ENCODE measurements at regions not wholly inside any gene's neighbourhood (a gene's known extent, or its start where the extent isn't known, plus 50 kb on each side); places are given as distances from the start of the nearest gene placed in this dataset.
A peak's percentile ranks its signal among the peaks of the same experiment; 100 is the strongest.

DNA sequence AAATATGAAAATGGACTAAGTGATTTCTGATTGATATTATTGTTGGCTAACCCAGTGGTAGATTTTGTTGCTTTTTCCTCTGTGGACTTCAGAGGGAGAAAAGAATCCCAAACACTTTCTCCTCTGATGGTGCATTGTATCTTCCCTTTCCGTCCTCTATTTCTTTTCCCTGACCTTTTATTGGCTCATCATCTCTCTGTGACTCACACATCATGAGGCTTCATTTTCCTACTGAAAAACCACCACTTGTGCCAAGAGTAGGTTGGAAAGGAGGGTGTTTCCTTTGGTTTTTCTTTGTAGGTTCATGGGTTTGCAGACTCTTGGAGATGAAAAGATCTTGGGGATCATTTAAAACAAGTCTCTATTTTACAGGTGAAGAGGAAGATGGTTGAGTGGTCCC, 311.7 kb upstream of the JAG1 start:
- no peak overlapping the region for H4K91ac ChIP-seq (ENCODE audit: low read length)
- no peak overlapping the region for H3K4ac ChIP-seq (ENCODE audit: low read depth in 1 of 2, low read length in 2 of 2)
- no peaks in the 10 kb centered on the region for H3K9me3 ChIP-seq (ENCODE audit: control insufficient read depth, low read length)
- no peak overlapping the region for H2BK12ac ChIP-seq (ENCODE audit: low read length in 2 of 2)
- no peak overlapping the region for H2BK5ac ChIP-seq (ENCODE audit: low read depth, low read length, poor library complexity, severe bottlenecking)
- H3K14ac ChIP-seq (ENCODE audit: low read length in 2 of 2) = no peak overlapping the region
- peak overlapping the region; percentile 63 for H2AK5ac ChIP-seq (ENCODE audit: low read length, severe bottlenecking)
- H3K4me1 ChIP-seq (ENCODE audit: control insufficient read depth, insufficient read depth, low read depth, low read length) = peaks cover 2% of the 10 kb centered on the region
- no CpG with 5 or more reads among the region's 1 CpG for WGBS
- no peaks in the 10 kb centered on the region for H3K27me3 ChIP-seq (ENCODE audit: control insufficient read depth in 1 of 2, insufficient read depth in 1 of 2, low read length in 2 of 2)
- H3K4me3 ChIP-seq (ENCODE audit: insufficient read depth in 1 of 2, low read depth in 1 of 2, low read length in 2 of 2) = no peak overlapping the region
- H3K18ac ChIP-seq (ENCODE audit: low read depth in 1 of 2, low read length in 2 of 2) = no peak overlapping the region
- peak; percentile 64 for DNase-seq
- no peaks in the 10 kb centered on the region for H3K36me3 ChIP-seq (ENCODE audit: control insufficient read depth in 1 of 2, insufficient read depth in 2 of 2, low read depth in 1 of 2, low read length in 2 of 2)
- H2AFZ ChIP-seq (ENCODE audit: low read depth, low read length) = no peak overlapping the region
- no peak overlapping the region for H3K4me2 ChIP-seq (ENCODE audit: low read length, poor library complexity, severe bottlenecking)
- H3K23ac ChIP-seq (ENCODE audit: low read length in 2 of 2) = no peak overlapping the region
- H2BK120ac ChIP-seq (ENCODE audit: low read depth, low read length) = no peak overlapping the region
- no peaks in the 10 kb centered on the region for H3K79me1 ChIP-seq (replicated peaks; ENCODE audit: low read length, poor library complexity, severe bottlenecking)
- H2BK15ac ChIP-seq (ENCODE audit: low read depth, poor library complexity, severe bottlenecking) = no peak overlapping the region
- H4K8ac ChIP-seq (ENCODE audit: low read length) = no peak overlapping the region
- peak overlapping the region; percentile 52 for H3K9ac ChIP-seq (ENCODE audit: low read length)
- no peak overlapping the region for H3K27ac ChIP-seq (ENCODE audit: low read length, poor library complexity, severe bottlenecking)

DNA sequence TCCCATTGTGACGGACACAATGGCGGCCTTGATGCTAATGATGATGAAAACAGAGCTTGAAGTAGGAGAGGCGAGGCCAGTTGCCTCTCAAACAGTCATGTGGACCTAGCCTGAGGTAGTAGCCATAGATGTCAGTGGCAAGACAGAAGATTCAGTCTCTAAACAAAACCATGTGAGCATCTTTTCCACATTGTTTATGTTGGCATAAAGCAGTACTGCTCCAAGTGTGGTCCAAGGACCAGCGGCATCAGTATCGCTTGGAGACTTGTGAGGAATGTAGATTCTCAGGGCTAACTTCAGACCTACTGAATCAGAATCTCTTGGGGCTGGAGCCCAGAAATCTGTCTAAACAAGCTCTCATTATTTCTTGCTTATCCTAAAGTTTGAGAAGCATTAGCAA, 312.8 kb upstream of the JAG1 start:
- Histone ChIP-seq H3K4me1 (ENCODE audit: control insufficient read depth, insufficient read depth, low read depth, low read length) (peaks cover 2% of the 10 kb centered on the region), H3K23ac (ENCODE audit: low read length in 2 of 2) (no peak overlapping the region), H3K79me1 (replicated peaks; ENCODE audit: low read length, poor library complexity, severe bottlenecking) (no peaks in the 10 kb centered on the region), H3K9me3 (ENCODE audit: control insufficient read depth, low read length) (no peaks in the 10 kb centered on the region), H2AK5ac (ENCODE audit: low read length, severe bottlenecking) (no peak overlapping the region), H3K36me3 (ENCODE audit: control insufficient read depth in 1 of 2, insufficient read depth in 2 of 2, low read depth in 1 of 2, low read length in 2 of 2) (no peaks in the 10 kb centered on the region), H3K18ac (ENCODE audit: low read depth in 1 of 2, low read length in 2 of 2) (peak overlapping the region in 1 of 2 experiments; percentile 60), H3K14ac (ENCODE audit: low read length in 2 of 2) (peak overlapping the region in 1 of 2 experiments; percentile 12), H4K8ac (ENCODE audit: low read length) (no peak overlapping the region), H2AFZ (ENCODE audit: low read depth, low read length) (no peak overlapping the region), H3K9ac (ENCODE audit: low read length) (no peak overlapping the region), H2BK5ac (ENCODE audit: low read depth, low read length, poor library complexity, severe bottlenecking) (no peak overlapping the region), H3K4me2 (ENCODE audit: low read length, poor library complexity, severe bottlenecking) (no peak overlapping the region), H3K4ac (ENCODE audit: low read depth in 1 of 2, low read length in 2 of 2) (peak overlapping the region in 1 of 2 experiments; percentile 21), H3K27me3 (ENCODE audit: control insufficient read depth in 1 of 2, insufficient read depth in 1 of 2, low read length in 2 of 2) (no peaks in the 10 kb centered on the region), H4K91ac (ENCODE audit: low read length) (no peak overlapping the region), H3K4me3 (ENCODE audit: insufficient read depth in 1 of 2, low read depth in 1 of 2, low read length in 2 of 2) (no peak overlapping the region), H2BK15ac (ENCODE audit: low read depth, poor library complexity, severe bottlenecking) (no peak overlapping the region), H3K27ac (ENCODE audit: low read length, poor library complexity, severe bottlenecking) (no peak overlapping the region), H2BK12ac (ENCODE audit: low read length in 2 of 2) (no peak overlapping the region), H2BK120ac (ENCODE audit: low read depth, low read length) (no peak overlapping the region)
- DNase-seq = no peak
- WGBS = 98% methylated on average over 5 of the region's 5 CpGs

GRCh38 chr20:10987651-10988383, 314.0 kb upstream of the JAG1 start:
- Histone ChIP-seq H3K9ac (ENCODE audit: low read length) (no peak overlapping the region), H2BK120ac (ENCODE audit: low read depth, low read length) (no peak overlapping the region), H2AFZ (ENCODE audit: low read depth, low read length) (no peak overlapping the region), H2AK5ac (ENCODE audit: low read length, severe bottlenecking) (no peak overlapping the region), H3K4me3 (ENCODE audit: insufficient read depth in 1 of 2, low read depth in 1 of 2, low read length in 2 of 2) (no peak overlapping the region), H3K14ac (ENCODE audit: low read length in 2 of 2) (no peak overlapping the region), H3K18ac (ENCODE audit: low read depth in 1 of 2, low read length in 2 of 2) (no peak overlapping the region), H3K4me2 (ENCODE audit: low read length, poor library complexity, severe bottlenecking) (no peak overlapping the region), H2BK5ac (ENCODE audit: low read depth, low read length, poor library complexity, severe bottlenecking) (no peak overlapping the region), H3K27me3 (ENCODE audit: control insufficient read depth in 1 of 2, insufficient read depth in 1 of 2, low read length in 2 of 2) (no peaks in the 10 kb centered on the region), H2BK15ac (ENCODE audit: low read depth, poor library complexity, severe bottlenecking) (no peak overlapping the region), H4K8ac (ENCODE audit: low read length) (no peak overlapping the region), H3K27ac (ENCODE audit: low read length, poor library complexity, severe bottlenecking) (no peak overlapping the region), H3K4ac (ENCODE audit: low read depth in 1 of 2, low read length in 2 of 2) (no peak overlapping the region), H3K36me3 (ENCODE audit: control insufficient read depth in 1 of 2, insufficient read depth in 2 of 2, low read depth in 1 of 2, low read length in 2 of 2) (no peaks in the 10 kb centered on the region), H3K23ac (ENCODE audit: low read length in 2 of 2) (no peak overlapping the region), H4K91ac (ENCODE audit: low read length) (no peak overlapping the region), H2BK12ac (ENCODE audit: low read length in 2 of 2) (no peak overlapping the region), H3K79me1 (replicated peaks; ENCODE audit: low read length, poor library complexity, severe bottlenecking) (no peaks in the 10 kb centered on the region), H3K9me3 (ENCODE audit: control insufficient read depth, low read length) (no peaks in the 10 kb centered on the region), H3K4me1 (ENCODE audit: control insufficient read depth, insufficient read depth, low read depth, low read length) (peaks cover 2% of the 10 kb centered on the region)
- no peak for DNase-seq
- 72% methylated on average over 1 of the region's 5 CpGs for WGBS

- Histone ChIP-seq H3K14ac (ENCODE audit: low read length in 2 of 2) (no peak overlapping the region), H4K91ac (ENCODE audit: low read length) (no peak overlapping the region), H2BK15ac (ENCODE audit: low read depth, poor library complexity, severe bottlenecking) (no peak overlapping the region), H2BK120ac (ENCODE audit: low read depth, low read length) (no peak overlapping the region), H3K27ac (ENCODE audit: low read length, poor library complexity, severe bottlenecking) (no peak overlapping the region), H3K9ac (ENCODE audit: low read length) (no peak overlapping the region), H3K9me3 (ENCODE audit: control insufficient read depth, low read length) (no peaks in the 10 kb centered on the region), H3K18ac (ENCODE audit: low read depth in 1 of 2, low read length in 2 of 2) (no peak overlapping the region), H2BK5ac (ENCODE audit: low read depth, low read length, poor library complexity, severe bottlenecking) (no peak overlapping the region), H3K4me2 (ENCODE audit: low read length, poor library complexity, severe bottlenecking) (no peak overlapping the region), H2BK12ac (ENCODE audit: low read length in 2 of 2) (peak overlapping the region in 1 of 2 experiments; percentile 77), H2AFZ (ENCODE audit: low read depth, low read length) (no peak overlapping the region), H3K4ac (ENCODE audit: low read depth in 1 of 2, low read length in 2 of 2) (no peak overlapping the region), H3K36me3 (ENCODE audit: control insufficient read depth in 1 of 2, insufficient read depth in 2 of 2, low read depth in 1 of 2, low read length in 2 of 2) (no peaks in the 10 kb centered on the region), H3K23ac (ENCODE audit: low read length in 2 of 2) (no peak overlapping the region), H3K4me1 (ENCODE audit: control insufficient read depth, insufficient read depth, low read depth, low read length) (no peaks in the 10 kb centered on the region), H2AK5ac (ENCODE audit: low read length, severe bottlenecking) (no peak overlapping the region), H4K8ac (ENCODE audit: low read length) (no peak overlapping the region), H3K27me3 (ENCODE audit: control insufficient read depth in 1 of 2, insufficient read depth in 1 of 2, low read length in 2 of 2) (no peaks in the 10 kb centered on the region), H3K4me3 (ENCODE audit: insufficient read depth in 1 of 2, low read depth in 1 of 2, low read length in 2 of 2) (no peak overlapping the region), H3K79me1 (replicated peaks; ENCODE audit: low read length, poor library complexity, severe bottlenecking) (no peaks in the 10 kb centered on the region)
- 80% methylated on average over 2 of the region's 3 CpGs for WGBS
- no peak for DNase-seq
Measured at GRCh38 chr20:10990625-10991382, 317.0 kb upstream of the JAG1 start.

All from mesenchymal stem cell (in vitro differentiated cells and primary cell).